ENCODE measurements at regions not wholly inside any gene's neighbourhood (a gene's known extent, or its start where the extent isn't known, plus 50 kb on each side); places are given as distances from the start of the nearest gene placed in this dataset.

GRCh38 chr7:18126281-18126680, 98.6 kb upstream of the PRPS1L1 start:
- no peak for DNase-seq (ENCODE audit: low read depth)
- TF ChIP-seq CTCF (conservative IDR thresholded peaks at IDR 0.05; ENCODE audit: low read length) = no peak
- no peak overlapping the region for H3K4me3 ChIP-seq (ENCODE audit: low read length)

GRCh38 chr7:18128846-18129245, 101.2 kb upstream of the PRPS1L1 start:
- no peak for DNase-seq (ENCODE audit: low read depth)
- no peak overlapping the region for H3K4me3 ChIP-seq (ENCODE audit: low read length)
- TF ChIP-seq CTCF (conservative IDR thresholded peaks at IDR 0.05; ENCODE audit: low read length) = no peak

GRCh38 chr7:18132811-18133210, 105.2 kb upstream of the PRPS1L1 start:
- no peak overlapping the region for H3K4me3 ChIP-seq (ENCODE audit: low read length)
- DNase-seq (ENCODE audit: low read depth) = no peak
- no peak for TF ChIP-seq CTCF (conservative IDR thresholded peaks at IDR 0.05; ENCODE audit: low read length)

GRCh38 chr7:18133921-18134320, 106.3 kb upstream of the PRPS1L1 start:
- DNase-seq (ENCODE audit: low read depth) = no peak
- H3K4me3 ChIP-seq (ENCODE audit: low read length) = no peak overlapping the region
- no peak for TF ChIP-seq CTCF (conservative IDR thresholded peaks at IDR 0.05; ENCODE audit: low read length)

- TF ChIP-seq CTCF (conservative IDR thresholded peaks at IDR 0.05; ENCODE audit: low read length) = no peak
- H3K4me3 ChIP-seq (ENCODE audit: low read length) = no peak overlapping the region
- no peak for DNase-seq (ENCODE audit: low read depth)
Measured at GRCh38 chr7:18140943-18141342, 113.3 kb upstream of the PRPS1L1 start.

GRCh38 chr7:18144166-18144565, 116.5 kb upstream of the PRPS1L1 start:
- no peak overlapping the region for H3K4me3 ChIP-seq (ENCODE audit: low read length)
- no peak for DNase-seq (ENCODE audit: low read depth)
- no peak for TF ChIP-seq CTCF (conservative IDR thresholded peaks at IDR 0.05; ENCODE audit: low read length)

- no peak overlapping the region for H3K4me3 ChIP-seq (ENCODE audit: low read length)
- DNase-seq (ENCODE audit: low read depth) = no peak
- no peak for TF ChIP-seq CTCF (conservative IDR thresholded peaks at IDR 0.05; ENCODE audit: low read length)
Measured at GRCh38 chr7:18145160-18145559, 117.5 kb upstream of the PRPS1L1 start.

All from AG10803 (cell line).